GM18861 (cell line): ENCODE measurements at regions not wholly inside any gene's neighbourhood (a gene's known extent, or its start where the extent isn't known, plus 50 kb on each side); places are given as distances from the start of the nearest gene placed in this dataset.

Experiments
- ATAC-seq: cut with Tn5 transposase; IDR thresholded peaks from one replicate; pipeline ENCODE4 v1.9.1; 2021; ENCODE audit not compliant: unreplicated experiment

DNA sequence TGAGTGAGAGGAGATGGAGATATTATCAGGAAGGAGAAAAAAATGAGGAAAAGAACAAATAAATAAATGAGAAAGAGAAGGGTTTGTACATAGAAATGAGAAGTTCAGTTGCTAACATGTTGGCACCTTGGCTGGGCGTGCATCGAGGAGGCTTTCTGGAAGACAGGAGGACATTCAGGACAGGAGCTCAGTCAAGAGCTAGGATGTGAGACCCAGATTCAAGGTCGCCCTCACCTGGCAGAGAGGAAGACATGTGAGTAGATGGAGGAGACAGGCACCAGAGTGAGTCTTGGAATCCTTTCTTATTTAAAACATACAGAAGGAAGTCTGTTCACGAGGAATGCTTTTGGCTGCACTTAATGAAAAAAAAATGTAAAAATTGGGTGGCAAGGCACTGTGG, 640.9 kb downstream of the NPHP4 start:
- ATAC-seq = no peak

DNA sequence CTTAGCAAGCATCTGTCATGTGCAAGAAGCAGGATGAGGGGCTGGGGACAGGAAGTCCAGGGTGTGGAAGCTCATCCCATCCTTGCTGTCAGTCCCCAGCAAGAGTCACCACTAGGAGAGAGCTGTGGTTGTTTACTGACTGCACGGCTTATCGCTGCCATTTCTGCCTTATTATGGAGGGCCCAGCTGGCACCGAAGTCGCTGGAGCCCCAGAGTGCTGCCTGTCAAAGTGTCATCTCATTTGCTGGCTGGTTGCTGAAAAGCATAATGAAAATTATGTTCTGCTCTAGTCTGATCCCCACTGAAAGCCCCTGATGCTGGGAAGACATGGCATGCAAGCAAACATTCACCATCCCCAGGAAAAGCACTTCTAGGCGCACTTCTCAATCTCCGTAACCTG, 642.7 kb downstream of the NPHP4 start:
- no peak for ATAC-seq

DNA sequence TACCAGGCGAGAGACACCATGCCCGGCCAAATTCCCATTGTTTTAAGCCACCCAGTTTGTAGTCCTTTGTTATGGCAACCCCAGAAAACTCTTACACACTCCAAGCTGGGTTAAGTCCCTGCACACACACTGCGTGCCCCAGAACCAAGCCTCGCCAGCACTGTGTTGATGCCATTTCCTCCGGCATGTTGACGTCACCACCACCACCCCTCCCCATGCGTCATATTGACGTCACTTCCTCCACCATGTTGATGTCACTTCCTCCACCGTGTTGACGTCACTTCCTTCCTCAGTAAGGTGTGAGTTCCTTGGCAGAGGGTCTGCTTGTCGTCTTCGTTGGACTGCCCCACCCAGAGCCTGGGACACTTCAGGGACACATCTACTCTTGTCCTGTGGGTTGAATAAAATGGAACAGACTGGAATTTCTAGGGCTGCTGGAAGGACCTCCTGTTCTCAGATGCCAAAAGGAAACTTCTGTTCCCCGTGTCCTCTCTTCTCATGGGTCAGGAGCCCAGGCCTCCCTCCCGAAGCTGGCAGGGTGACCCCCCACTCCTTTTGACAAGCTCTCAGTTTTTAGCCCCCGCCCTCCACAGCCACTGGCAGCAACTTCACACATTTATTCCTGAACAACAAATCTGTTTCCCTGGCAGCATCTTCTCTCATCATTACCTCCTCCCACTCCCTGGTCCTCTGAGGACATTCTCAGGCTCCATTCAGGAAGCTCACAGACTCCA, 643.3 kb downstream of the NPHP4 start:
- ATAC-seq = no peak

GRCh38 chr1:5347726-5348125, 644.5 kb downstream of the NPHP4 start:
- no peak for ATAC-seq

GRCh38 chr1:5345556-5345955, 646.7 kb downstream of the NPHP4 start:
- ATAC-seq = no peak

DNA sequence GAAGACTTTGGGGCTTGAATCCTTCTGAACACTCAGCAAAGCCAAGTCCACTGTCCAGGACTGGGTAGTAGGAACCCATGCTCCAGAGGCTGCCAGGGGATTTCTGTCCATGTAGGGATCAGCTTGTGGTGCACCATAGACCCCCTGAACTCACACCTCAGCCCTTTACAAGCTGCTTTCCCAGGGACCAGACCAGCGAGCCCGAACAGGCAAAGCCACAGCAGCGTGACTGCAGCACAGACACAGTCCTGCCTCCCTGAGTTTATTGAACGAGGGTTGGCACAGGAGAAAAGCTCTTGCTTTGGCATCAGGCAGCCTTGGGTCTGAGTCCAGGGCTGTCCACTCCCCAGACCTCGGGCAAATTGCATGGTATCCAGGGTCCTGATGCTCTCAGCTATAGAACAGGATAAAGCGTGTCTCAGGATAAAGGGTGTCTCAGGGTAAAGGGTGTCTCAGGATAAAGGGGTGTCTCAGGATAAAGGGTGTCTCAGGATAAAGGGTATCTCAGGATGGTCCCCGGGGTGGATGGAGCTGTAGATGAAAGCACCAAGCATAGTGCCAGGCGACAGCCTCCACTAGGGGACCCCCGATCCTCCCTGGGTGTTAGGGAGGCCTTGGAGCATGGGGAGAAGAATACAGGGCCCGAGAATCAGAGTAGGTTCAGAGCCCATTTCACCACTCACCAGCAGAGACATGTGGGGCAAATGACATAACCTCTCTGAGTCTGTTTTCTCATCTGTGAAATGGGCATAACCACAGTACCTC, 648.8 kb downstream of the NPHP4 start:
- ATAC-seq = no peak

DNA sequence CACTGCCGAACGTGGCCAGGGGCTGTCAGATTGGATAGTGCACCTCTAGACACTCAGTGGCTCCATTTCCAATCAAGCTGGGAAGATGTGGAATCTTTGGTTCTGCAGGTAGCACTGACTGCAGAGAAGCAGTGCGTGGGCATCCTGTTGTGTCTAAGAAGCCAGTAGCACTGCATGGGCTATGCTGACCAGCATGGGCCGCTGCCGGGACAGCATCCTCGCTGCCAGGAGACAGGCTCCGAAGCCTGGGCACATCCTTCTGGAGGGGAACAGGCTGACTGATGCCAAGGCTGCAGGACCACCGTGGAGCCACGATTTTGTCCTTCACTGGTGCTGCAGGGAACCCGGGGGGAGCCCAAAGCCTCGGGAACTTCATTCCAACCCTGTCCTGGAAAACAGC, 649.4 kb downstream of the NPHP4 start:
- ATAC-seq = no peak

DNA sequence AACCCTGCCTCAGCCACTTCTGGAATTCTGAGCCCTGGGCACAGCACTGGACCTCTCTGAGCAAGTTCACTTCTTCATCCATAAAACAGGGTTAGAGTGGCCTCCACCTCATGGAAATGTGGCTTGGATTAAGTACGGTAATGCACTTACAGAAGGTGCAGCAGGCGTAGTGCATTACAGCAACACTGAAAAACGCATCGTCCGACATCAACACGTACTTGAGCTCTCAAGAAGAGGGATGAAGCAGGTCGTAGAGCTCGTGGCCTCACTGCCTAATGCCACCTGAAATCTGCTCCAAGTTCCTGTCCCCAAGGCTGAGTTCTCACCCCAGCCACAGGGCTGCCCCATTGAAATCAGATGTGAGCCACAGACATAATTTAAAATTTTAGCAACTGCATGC, 650.1 kb downstream of the NPHP4 start:
- no peak for ATAC-seq

DNA sequence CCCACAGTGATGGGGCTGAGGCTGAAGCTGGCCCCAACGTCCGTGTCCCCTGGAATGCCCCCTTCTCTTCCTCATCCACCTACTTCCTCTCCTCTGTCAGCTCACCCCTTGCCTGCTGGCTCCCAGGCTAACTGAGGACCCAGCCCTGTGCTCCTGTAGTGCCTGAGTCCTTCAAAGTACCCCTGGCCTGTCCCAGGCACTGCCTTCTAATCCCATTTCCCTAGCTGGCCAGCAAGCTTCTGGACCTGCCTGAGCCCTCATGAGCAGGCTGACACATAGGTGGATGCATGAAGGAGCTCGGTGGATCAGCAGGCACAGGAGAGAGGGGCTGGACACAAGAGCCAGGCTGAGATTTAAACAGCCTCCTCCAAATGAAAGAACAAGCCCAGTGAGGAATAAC, 650.8 kb downstream of the NPHP4 start:
- no peak for ATAC-seq

GRCh38 chr1:5340560-5341130, 651.6 kb downstream of the NPHP4 start:
- no peak for ATAC-seq

DNA sequence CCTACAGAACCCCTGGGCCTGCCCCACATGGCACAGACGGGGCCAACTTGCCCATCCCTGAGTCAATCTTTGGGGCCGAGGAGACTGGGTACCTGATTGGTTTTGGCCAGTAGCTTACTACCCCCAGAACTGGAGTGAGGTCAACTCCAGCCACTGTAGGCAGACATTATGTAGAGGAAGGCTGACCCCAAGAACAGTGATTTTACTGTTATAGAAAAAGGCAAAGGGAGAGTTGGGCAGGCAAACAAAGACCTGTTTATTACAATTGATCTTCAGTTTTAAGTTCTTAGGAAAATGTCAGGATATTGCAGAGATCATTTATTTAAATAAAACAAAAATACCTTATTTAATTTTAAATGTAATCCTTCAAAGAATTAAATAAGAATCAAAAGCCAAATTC, 653.8 kb downstream of the NPHP4 start:
- ATAC-seq = no peak

DNA sequence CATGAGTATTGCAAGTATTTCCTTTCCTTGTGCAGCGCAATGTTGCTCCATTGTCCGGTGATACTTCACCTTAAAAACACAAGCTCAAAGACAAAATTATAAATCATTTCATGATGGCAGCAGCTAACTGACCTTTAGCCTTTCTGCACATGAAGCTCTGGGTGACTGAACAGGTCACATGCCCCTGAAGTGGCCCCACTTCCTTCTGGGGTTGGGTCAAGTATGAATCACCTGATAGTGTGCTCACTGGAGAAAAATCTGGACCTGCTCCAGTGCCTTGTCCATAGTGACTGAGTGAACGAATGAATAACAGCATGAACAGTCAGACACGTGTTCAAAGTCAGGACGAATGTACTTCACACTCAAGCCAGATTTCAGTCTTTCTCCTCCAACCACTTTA, 658.9 kb downstream of the NPHP4 start:
- no peak for ATAC-seq

DNA sequence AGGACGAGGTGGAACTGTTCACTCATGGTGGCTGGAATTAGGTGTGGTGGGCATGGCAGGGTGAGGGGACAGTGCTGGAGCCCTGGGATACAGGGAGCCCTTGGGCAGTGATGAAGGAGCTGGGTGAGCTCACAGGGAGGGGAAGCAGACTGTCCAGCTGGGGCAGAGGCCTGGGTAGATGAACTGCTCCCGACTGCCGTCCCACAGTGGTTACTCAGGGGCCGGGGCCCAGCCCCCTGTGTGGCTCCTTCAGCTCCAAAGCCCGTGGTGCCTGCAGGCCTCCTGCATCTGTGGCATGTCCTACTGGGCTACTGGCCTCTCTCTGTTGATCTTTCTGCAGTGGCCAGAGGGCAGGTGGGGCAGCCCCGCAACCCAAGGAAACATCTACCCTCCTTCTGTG, 661.1 kb downstream of the NPHP4 start:
- no peak for ATAC-seq

- ATAC-seq = no peak
Observed at GRCh38 chr1:5329068-5329739, 663.0 kb downstream of the NPHP4 start.

DNA sequence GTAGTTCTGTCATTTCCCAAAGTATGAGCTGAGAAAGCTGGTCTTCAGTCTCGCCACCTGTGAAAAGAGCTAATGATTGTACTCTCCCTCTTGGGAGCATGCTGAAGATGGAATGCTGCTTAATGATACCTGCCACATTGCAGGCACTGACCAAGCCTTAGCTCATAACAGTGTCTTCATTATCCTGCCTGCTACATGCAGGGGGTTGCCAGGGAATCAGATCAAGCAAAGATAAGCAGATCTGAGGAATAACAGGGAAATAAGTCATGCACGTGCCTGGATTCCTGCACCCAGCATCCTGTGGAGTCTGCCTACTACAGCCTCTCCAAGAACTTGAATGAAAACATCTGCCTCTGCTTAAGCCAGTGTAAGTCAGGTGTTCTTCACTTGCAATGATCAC, 667.3 kb downstream of the NPHP4 start:
- ATAC-seq = no peak

DNA sequence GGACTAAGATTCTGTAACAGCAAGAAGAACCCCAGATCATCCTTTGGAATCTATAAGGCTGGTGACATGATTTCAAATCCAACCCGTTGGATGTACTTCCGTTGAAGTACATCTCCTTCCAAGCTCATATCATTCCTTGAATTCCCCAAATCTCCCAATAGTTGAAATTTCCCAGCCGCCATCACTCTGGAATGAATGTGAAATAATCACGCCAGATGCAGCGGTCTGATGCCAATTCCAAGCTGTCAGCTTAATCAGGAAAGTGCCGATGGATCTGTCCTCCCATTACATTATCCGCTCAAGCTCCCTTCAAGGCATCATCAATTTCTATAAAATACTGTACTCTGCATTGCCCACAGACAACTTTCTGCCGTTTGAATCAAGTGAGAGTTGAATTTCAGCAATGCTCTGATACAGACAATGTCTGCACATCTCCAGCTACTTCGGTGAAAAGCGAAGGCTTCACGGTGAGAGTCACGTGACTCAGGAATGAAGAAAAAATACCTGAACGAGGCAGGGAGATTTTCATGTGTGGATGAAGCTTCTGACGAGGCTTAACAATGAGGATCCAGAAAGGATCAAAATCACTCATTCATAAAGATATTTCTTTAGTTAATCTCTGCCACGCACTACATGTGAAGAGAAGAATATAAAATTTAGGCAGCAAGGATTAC, 663.9 kb downstream of the AJAP1 start:
- no peak for ATAC-seq

GRCh38 chr1:5317391-5317790, 663.0 kb downstream of the AJAP1 start:
- no peak for ATAC-seq

- ATAC-seq = no peak
Observed at GRCh38 chr1:5312862-5313261, 658.5 kb downstream of the AJAP1 start.

GRCh38 chr1:5312293-5312674, 657.9 kb downstream of the AJAP1 start:
- ATAC-seq = no peak

GRCh38 chr1:5311634-5312292, 657.4 kb downstream of the AJAP1 start:
- no peak for ATAC-seq

- no peak for ATAC-seq
Observed at GRCh38 chr1:5311147-5311546, 656.7 kb downstream of the AJAP1 start.
